Epithelial cell of proximal tubule (primary cell): ENCODE measurements at regions not wholly inside any gene's neighbourhood (a gene's known extent, or its start where the extent isn't known, plus 50 kb on each side); places are given as distances from the start of the nearest gene placed in this dataset.

Experiments used
- DNase-seq: peaks from one replicate; pipeline ENCODE4 v3.0.0-alpha.2; 2011; ENCODE audit warnings: low read depth
- H3K4me3 ChIP-seq: 2 replicates; pipeline ENCODE4 v1.5.1; 2011; ENCODE audit warnings: low read depth, mild to moderate bottlenecking, low read length
- TF ChIP-seq, protein P1 (sequence below): conservative IDR thresholded peaks from 2 replicates; pipeline ENCODE4 v1.5.1; 2012; ENCODE audit warnings: low read depth, mild to moderate bottlenecking, low read length

DNA sequence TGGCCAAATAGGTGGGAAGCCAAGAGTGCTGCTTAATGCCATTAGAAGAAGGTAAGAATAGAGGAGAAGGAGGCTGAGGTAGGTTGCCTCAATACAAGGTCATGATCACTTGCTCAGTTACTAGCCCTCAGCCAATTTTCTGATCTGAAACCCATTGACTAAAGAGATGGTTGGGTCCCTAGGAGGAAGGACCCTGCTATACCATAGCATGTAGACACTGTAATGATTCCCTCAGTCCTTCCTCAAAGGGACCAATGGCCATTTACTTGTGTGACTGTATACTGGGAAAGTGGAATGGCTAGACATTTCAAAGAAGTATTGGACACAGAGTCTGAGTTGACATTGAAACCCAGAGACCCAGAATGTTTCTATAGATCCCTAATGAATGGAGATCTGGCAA lies 108.5 kb upstream of the MAP1B start:
- H3K4me3 ChIP-seq = no peak overlapping the region
- TF ChIP-seq, protein P1, sequence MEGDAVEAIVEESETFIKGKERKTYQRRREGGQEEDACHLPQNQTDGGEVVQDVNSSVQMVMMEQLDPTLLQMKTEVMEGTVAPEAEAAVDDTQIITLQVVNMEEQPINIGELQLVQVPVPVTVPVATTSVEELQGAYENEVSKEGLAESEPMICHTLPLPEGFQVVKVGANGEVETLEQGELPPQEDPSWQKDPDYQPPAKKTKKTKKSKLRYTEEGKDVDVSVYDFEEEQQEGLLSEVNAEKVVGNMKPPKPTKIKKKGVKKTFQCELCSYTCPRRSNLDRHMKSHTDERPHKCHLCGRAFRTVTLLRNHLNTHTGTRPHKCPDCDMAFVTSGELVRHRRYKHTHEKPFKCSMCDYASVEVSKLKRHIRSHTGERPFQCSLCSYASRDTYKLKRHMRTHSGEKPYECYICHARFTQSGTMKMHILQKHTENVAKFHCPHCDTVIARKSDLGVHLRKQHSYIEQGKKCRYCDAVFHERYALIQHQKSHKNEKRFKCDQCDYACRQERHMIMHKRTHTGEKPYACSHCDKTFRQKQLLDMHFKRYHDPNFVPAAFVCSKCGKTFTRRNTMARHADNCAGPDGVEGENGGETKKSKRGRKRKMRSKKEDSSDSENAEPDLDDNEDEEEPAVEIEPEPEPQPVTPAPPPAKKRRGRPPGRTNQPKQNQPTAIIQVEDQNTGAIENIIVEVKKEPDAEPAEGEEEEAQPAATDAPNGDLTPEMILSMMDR = no peak
- no peak for DNase-seq

DNA sequence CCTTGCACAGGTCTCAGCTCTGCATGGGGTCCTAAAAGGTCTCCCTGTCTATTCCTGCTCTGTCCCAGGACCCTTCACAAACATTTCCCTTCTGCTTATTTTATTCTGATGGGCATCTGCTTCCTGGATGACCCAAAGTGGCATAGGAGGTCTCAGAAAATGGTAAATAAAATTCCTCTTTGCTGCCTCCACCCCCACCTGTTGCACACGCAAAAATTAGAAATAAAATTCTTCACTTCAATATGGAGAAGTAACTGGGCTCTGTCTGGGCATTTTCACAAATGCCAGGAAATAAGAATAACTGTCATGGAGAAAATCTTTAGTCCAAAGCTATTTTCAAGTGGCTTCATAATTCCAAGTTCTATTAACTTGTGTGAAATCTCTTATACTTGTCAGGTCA lies 106.6 kb upstream of the MAP1B start:
- TF ChIP-seq, protein P1 = no peak
- DNase-seq = no peak
- no peak overlapping the region for H3K4me3 ChIP-seq

DNA sequence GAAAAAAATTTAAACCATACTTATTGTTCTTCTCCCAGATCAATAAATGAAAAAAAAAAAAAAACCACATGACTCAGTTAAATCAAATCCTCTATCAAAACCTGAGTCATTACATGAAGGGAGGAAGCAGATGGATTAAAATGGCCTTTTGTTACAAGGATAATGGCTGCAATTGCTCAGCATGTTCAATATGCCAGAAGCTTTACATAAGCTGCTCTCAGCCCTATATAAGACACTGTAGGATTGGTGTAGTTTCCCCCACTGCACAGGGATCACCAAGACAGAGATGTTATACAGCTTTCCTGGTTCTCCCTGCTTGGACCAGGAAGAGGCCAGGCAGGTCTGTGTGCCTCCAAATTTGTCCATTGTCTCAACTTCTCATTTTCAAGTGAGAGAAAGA lies 101.6 kb upstream of the MAP1B start:
- TF ChIP-seq, protein P1 = no peak

DNA sequence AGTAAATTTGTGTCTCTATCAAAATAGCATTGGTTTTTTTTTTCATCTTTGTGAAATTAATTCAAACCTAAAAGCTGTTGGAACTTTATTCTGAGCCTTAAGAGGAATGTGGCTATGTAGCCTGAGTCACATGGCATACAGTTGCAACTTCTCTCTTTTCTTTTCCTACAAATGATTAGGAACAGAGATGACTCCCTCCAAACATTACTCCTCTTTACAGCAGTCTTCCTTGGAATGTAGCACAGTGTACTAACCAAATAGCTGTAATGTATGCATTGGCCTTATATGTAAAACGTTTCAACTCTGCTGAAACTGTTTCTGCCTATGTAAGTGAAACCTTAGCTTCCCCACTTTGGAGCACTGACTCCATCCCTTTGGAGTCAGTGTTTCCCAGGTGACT lies 100.9 kb upstream of the MAP1B start:
- TF ChIP-seq, protein P1 = no peak
- DNase-seq = no peak
- H3K4me3 ChIP-seq = no peak overlapping the region

More for the DNA sequence above, 101.6 kb upstream of the MAP1B start:
- DNase-seq = no peak
- H3K4me3 ChIP-seq = no peak overlapping the region

DNA sequence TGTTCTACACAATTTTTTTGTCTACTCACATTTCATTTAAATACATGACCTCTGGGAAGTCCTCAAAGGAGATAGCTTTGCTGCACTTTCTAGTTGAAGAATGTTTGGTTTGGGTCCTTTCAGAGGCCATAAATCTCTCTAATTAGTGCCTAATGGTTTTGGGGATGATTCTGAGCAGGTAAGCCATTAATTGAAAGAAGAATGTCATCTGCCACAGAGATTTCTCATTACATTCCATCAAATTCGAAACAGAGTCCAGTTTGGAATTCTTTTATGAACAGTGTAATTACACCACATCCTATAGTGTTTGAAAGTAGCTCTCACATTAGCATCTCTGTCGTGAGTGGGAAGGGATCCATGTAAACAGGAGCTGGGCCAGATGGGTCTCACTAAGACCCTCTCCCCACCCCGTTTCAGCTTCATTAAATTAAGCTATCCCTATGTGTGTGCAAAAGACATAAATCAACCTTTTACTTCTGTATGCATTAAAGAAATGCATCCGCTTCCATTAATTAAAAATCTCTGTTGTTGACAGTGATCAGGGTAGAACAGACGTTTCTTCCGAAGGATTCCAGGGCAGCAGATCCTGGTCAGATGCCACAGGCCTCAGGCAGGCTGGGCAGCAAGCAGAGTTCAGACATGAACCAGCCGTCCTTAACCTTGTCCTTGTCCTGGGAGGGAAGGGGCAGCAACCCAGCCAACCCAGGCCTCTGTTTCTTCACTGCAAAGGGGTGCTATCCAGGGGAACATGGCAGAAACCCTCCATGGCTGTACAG lies 99.8 kb upstream of the MAP1B start:
- no peak overlapping the region for H3K4me3 ChIP-seq
- TF ChIP-seq, protein P1 = no peak
- no peak for DNase-seq

DNA sequence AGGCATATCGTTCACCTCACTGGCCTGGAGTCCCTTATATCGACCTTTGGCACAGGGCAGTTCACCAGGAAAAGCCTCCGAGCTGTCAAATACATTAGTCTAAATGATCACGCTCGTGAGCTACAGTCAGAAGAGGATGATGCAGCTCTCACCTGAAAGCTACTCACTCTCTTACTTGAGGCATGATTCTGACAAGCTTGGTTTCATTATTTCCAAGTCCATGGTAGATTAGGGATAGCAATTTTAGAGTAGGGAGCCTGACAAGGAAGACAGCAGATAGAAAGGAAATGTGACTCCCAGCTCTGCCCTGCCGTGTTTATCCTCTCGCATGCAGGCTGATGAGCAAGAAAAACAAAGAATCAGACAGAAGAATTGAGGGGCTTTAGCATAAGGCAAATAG lies 98.0 kb upstream of the MAP1B start:
- no peak for DNase-seq
- TF ChIP-seq, protein P1 = no peak
- H3K4me3 ChIP-seq = no peak overlapping the region

DNA sequence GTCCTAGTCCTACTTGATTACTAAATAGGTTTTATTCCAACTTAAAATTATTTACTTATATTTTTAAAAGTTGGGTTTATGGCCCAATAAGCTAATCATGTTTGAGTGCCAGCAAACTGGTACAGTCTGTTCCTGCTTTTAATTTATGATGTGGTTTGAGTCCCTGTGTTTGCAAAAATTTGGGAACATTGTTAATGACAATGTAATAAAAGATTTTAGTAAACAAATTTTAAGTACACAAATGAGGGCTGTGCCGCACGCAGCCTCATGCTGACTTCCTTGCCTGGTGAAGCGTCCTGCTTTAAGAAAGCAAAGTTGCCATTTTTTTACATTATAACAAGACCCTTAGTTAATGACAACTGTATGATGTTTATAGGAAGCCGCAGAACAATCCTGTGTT lies 96.8 kb upstream of the MAP1B start:
- no peak for DNase-seq
- TF ChIP-seq, protein P1 = no peak
- H3K4me3 ChIP-seq = no peak overlapping the region
